Tibial nerve (tissue), 3 donors: ENCODE measurements at regions not wholly inside any gene's neighbourhood (a gene's known extent, or its start where the extent isn't known, plus 50 kb on each side); places are given as distances from the start of the nearest gene placed in this dataset.
A peak's percentile ranks its signal among the peaks of the same experiment; 100 is the strongest.

Experiments used
- POLR2A ChIP-seq, 2 donors: fragments of 450-650 bp; IDR thresholded peaks; one replicate each; pipeline ENCODE4 v1.6.1; 2017; ENCODE audit warnings: antibody characterized with exemption in 2 of 2, mild to moderate bottlenecking in 2 of 2, moderate library complexity in 2 of 2
- TF ChIP-seq, protein P1 (sequence below), 5 experiments: fragments of 200-600 bp in 3 of 5; fragments of 450-650 bp in 2 of 5; sonication (generic) in 3 of 5; IDR thresholded peaks; one replicate each; pipeline ENCODE4 v1.5.1; 2016 to 2019; ENCODE audit warnings: antibody characterized with exemption in 5 of 5, mild to moderate bottlenecking in 3 of 5, moderate library complexity in 2 of 5

DNA sequence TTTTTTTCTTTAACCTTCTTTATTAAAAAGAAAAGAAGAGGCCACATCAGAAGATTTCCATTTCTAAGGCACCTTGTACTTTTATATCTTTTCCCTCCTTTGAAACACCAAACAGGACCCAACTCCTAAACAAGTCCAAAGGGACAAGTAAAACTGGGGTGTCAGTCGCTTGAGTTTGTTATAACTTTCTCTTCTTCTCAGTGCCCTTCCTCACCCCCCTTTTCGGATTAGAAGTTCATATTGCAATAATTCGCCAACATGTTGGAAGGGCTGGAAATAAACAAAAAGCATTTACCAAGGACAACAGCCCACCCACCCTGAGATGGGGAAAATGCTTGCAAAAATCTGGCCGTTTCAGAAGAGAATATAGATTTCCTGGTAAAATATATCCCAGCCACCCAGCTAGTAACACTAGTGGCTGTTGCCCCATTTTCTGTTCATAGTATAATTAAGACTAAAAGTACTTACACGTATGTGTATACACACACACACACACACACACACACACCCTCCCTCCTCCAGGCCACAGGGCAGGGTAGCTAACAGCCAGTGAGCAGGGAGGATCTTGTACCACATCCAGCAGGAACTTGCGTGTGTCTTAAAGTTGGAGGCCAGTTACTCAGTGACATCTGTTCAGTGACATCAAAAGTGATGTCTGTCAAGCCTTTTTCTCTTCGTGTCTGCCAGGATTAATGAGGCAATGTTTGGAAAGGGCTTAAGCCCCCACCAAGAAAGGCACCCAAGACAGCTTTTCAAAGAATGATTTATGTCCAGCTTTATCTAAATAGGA, 149.1 kb upstream of the KLF4 start:
- TF ChIP-seq, protein P1, sequence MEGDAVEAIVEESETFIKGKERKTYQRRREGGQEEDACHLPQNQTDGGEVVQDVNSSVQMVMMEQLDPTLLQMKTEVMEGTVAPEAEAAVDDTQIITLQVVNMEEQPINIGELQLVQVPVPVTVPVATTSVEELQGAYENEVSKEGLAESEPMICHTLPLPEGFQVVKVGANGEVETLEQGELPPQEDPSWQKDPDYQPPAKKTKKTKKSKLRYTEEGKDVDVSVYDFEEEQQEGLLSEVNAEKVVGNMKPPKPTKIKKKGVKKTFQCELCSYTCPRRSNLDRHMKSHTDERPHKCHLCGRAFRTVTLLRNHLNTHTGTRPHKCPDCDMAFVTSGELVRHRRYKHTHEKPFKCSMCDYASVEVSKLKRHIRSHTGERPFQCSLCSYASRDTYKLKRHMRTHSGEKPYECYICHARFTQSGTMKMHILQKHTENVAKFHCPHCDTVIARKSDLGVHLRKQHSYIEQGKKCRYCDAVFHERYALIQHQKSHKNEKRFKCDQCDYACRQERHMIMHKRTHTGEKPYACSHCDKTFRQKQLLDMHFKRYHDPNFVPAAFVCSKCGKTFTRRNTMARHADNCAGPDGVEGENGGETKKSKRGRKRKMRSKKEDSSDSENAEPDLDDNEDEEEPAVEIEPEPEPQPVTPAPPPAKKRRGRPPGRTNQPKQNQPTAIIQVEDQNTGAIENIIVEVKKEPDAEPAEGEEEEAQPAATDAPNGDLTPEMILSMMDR (IDR thresholded peaks at IDR 0.05): no peak
- peak in 1 of 2 donors; percentile 23 for TF ChIP-seq POLR2A (IDR thresholded peaks at IDR 0.05)
